ENCODE measurements at regions not wholly inside any gene's neighbourhood (a gene's known extent, or its start where the extent isn't known, plus 50 kb on each side); places are given as distances from the start of the nearest gene placed in this dataset.

DNA sequence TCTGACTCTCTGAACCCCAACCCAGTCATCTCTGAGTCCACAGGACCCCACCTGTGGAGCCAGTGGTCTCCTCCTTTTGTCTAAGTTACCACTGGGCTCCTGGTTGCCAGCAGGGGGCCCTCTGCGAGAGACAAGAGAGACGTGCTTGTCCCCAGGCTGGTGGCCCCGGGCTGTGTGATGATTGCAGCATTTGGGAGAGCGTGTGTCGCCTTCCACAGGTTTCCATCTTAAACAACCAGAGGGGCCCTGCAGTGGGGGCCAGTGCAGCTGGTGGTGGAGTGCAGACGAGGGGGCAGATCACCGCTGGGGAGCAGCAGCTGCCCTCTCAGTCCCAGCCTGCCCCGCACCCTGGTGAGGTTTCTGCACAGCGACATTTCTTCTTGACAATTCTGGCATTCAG lies 122.4 kb upstream of the PPP2R2D start:
- TF ChIP-seq, protein P1, sequence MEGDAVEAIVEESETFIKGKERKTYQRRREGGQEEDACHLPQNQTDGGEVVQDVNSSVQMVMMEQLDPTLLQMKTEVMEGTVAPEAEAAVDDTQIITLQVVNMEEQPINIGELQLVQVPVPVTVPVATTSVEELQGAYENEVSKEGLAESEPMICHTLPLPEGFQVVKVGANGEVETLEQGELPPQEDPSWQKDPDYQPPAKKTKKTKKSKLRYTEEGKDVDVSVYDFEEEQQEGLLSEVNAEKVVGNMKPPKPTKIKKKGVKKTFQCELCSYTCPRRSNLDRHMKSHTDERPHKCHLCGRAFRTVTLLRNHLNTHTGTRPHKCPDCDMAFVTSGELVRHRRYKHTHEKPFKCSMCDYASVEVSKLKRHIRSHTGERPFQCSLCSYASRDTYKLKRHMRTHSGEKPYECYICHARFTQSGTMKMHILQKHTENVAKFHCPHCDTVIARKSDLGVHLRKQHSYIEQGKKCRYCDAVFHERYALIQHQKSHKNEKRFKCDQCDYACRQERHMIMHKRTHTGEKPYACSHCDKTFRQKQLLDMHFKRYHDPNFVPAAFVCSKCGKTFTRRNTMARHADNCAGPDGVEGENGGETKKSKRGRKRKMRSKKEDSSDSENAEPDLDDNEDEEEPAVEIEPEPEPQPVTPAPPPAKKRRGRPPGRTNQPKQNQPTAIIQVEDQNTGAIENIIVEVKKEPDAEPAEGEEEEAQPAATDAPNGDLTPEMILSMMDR (IDR thresholded peaks at IDR 0.05): no peak
- no peak for TF ChIP-seq POLR2A (IDR thresholded peaks at IDR 0.05; ENCODE audit: low read depth)
